HG03469 (cell line): ENCODE measurements at regions not wholly inside any gene's neighbourhood (a gene's known extent, or its start where the extent isn't known, plus 50 kb on each side); places are given as distances from the start of the nearest gene placed in this dataset.
"Not testable (repeated sequence)": the region's sequence is repeated elsewhere in the genome, so short reads cannot be mapped to it uniquely, and the experiment has no call there.

Source experiments
- ATAC-seq: cut with Tn5 transposase; IDR thresholded peaks from one replicate; pipeline ENCODE4 v1.9.1; 2021; ENCODE audit warnings: mild to moderate bottlenecking, moderate library complexity, moderate number of reproducible peaks; ENCODE audit not compliant: unreplicated experiment

GRCh38 chr3:102896851-102897621, 462.2 kb downstream of the ZPLD1 start:
- ATAC-seq = no peak

- ATAC-seq = no peak
These were observed 469.8 kb downstream of the ZPLD1 start for GRCh38 chr3:102904629-102905028.

GRCh38 chr3:102905811-102906210, 471.0 kb downstream of the ZPLD1 start:
- no peak for ATAC-seq

GRCh38 chr3:102906818-102907217, 472.0 kb downstream of the ZPLD1 start:
- ATAC-seq = no peak

- ATAC-seq = no peak
These were observed 475.1 kb downstream of the ZPLD1 start for GRCh38 chr3:102909904-102910303.

GRCh38 chr3:102916532-102916931, 481.7 kb downstream of the ZPLD1 start:
- no peak for ATAC-seq

GRCh38 chr3:102926618-102927017, 491.8 kb downstream of the ZPLD1 start:
- no peak for ATAC-seq

- ATAC-seq = no peak
These were observed 498.6 kb downstream of the ZPLD1 start for GRCh38 chr3:102933377-102933776.

- ATAC-seq = no peak
These were observed 501.8 kb downstream of the ZPLD1 start for GRCh38 chr3:102936511-102937045.

- no peak for ATAC-seq
These were observed 507.0 kb downstream of the ZPLD1 start for GRCh38 chr3:102941786-102942185.

- not testable (repeated sequence) for ATAC-seq
These were observed 511.6 kb downstream of the ZPLD1 start for GRCh38 chr3:102946445-102946844.

- no peak for ATAC-seq
These were observed 537.5 kb downstream of the ZPLD1 start for GRCh38 chr3:102972350-102972749.

- no peak for ATAC-seq
These were observed 539.5 kb downstream of the ZPLD1 start for GRCh38 chr3:102974333-102974732.

GRCh38 chr3:102979191-102979590, 544.4 kb downstream of the ZPLD1 start:
- ATAC-seq = no peak

- ATAC-seq = no peak
These were observed 545.0 kb downstream of the ZPLD1 start for GRCh38 chr3:102979682-102980354.

- no peak for ATAC-seq
These were observed 545.5 kb downstream of the ZPLD1 start for GRCh38 chr3:102980355-102980696.

- no peak for ATAC-seq
These were observed 567.8 kb downstream of the ZPLD1 start for GRCh38 chr3:103002425-103003176.

GRCh38 chr3:103006526-103007183, 571.8 kb downstream of the ZPLD1 start:
- ATAC-seq = no peak

GRCh38 chr3:103009609-103010008, 574.8 kb downstream of the ZPLD1 start:
- no peak for ATAC-seq

GRCh38 chr3:103025880-103026279, 591.1 kb downstream of the ZPLD1 start:
- ATAC-seq = no peak

GRCh38 chr3:103033841-103034240, 599.0 kb downstream of the ZPLD1 start:
- no peak for ATAC-seq
